DND-41 (cell line): ENCODE measurements at regions not wholly inside any gene's neighbourhood (a gene's known extent, or its start where the extent isn't known, plus 50 kb on each side); places are given as distances from the start of the nearest gene placed in this dataset.

Experiments
- CTCF ChIP-seq: IDR thresholded peaks from 2 replicates; pipeline ENCODE4 v1.5.1; 2012; ENCODE audit warnings: borderline replicate concordance, low read length, moderate library complexity, mild to moderate bottlenecking; ENCODE audit not compliant: poor library complexity, severe bottlenecking; ENCODE audit errors: extremely low read depth
- EZH2 ChIP-seq: IDR thresholded peaks from 3 replicates; pipeline ENCODE4 v1.6.1; 2012; ENCODE audit warnings: borderline replicate concordance, low read depth, mild to moderate bottlenecking, moderate library complexity, low read length, inconsistent platforms; ENCODE audit not compliant: severe bottlenecking

DNA sequence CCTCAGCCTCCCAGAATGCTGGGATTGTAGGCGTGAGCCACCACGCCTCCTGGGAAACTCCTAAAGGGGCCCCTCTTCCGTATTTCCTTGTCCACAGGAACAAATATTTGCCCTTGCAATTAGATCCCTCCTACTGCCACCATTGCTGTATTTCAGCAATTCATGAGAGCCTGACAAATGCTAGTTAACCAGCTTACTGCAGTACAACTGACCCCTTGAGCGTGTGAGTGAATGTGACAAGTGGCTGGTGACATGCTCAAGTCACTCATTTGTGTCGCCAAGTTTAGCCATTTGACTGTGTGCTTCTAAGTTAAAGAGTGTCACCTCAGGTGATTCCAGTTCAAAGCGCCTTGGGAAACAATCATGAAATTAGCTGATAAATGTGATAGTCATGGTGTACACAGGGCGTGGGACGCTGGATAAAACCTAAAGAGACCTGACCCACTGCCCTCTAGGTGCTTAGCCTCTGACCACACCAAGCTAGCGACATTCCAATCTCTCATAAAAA lies 56.1 kb upstream of the MAP1LC3B2 start:
- TF ChIP-seq EZH2 = no peak
- TF ChIP-seq CTCF = no peak
